ENCODE measurements at regions not wholly inside any gene's neighbourhood (a gene's known extent, or its start where the extent isn't known, plus 50 kb on each side); places are given as distances from the start of the nearest gene placed in this dataset.
A peak's percentile ranks its signal among the peaks of the same experiment; 100 is the strongest.

DNA sequence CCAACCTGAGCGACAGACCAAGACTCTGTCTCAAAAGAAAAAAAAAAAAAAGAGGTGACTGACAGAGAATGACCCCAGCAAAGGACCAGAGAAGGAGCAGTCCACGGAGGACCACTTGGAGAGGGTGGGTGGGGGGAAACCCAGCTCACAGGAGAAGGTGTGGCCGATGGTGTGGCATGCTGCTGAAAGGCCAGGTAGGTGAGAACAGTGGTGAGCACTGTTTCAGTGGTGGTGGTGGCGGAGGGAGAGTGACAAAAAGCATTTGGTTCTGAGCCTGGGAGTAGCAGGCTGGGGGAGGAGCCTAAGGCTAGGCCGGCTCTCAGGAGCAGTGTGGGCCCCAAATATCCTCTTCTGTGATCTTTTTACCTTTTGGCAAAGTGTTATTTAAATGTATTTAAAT lies 63.8 kb downstream of the IRF2BPL start:
- H3K4me3 ChIP-seq: no peak overlapping the region
- H3K9me3 ChIP-seq: no peaks in the 10 kb centered on the region
- intact Hi-C loops (cut with DNase I; ENCODE audit: low total_unique reads): no loop called here
- DNase-seq (ENCODE audit: low spot score in 2 of 2): no peak
- H3K27me3 ChIP-seq: no peaks in the 10 kb centered on the region
- peak overlapping the region; percentile 5 to 60 for H3K27ac ChIP-seq
- no peaks in the 10 kb centered on the region for H3K36me3 ChIP-seq
- TF ChIP-seq, protein P1, sequence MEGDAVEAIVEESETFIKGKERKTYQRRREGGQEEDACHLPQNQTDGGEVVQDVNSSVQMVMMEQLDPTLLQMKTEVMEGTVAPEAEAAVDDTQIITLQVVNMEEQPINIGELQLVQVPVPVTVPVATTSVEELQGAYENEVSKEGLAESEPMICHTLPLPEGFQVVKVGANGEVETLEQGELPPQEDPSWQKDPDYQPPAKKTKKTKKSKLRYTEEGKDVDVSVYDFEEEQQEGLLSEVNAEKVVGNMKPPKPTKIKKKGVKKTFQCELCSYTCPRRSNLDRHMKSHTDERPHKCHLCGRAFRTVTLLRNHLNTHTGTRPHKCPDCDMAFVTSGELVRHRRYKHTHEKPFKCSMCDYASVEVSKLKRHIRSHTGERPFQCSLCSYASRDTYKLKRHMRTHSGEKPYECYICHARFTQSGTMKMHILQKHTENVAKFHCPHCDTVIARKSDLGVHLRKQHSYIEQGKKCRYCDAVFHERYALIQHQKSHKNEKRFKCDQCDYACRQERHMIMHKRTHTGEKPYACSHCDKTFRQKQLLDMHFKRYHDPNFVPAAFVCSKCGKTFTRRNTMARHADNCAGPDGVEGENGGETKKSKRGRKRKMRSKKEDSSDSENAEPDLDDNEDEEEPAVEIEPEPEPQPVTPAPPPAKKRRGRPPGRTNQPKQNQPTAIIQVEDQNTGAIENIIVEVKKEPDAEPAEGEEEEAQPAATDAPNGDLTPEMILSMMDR (IDR thresholded peaks at IDR 0.05): no peak
- TF ChIP-seq POLR2A (IDR thresholded peaks at IDR 0.05) (no peak), POLR2AphosphoS5 (IDR thresholded peaks at IDR 0.05) (no peak)
- H3K4me1 ChIP-seq: peaks cover 0 to 6% of the 10 kb centered on the region in 2 donors

DNA sequence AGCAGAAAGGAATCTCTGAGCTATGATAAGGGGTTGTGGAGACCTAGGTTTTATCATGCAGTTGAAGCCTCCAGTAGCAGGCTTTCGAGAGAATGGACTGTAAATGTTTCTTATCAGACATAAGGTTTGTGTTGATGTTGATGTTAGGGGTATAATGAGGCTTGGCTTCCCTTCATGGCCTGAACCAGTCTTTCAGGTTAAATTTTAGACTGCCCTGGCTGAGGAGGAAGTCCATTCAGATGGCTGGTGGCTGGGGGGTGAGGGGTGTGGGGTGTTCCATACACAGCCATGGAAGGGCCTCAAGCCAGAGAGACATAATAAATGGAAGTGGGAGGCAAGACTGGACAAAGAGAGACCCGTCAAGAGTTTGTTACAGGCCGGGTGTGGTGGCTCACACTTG lies 65.1 kb downstream of the IRF2BPL start:
- H3K9me3 ChIP-seq: no peaks in the 10 kb centered on the region
- no peak for DNase-seq (ENCODE audit: low spot score in 2 of 2)
- intact Hi-C loops (cut with DNase I; ENCODE audit: low total_unique reads): no loop called here
- no peaks in the 10 kb centered on the region for H3K27me3 ChIP-seq
- TF ChIP-seq, protein P1 (IDR thresholded peaks at IDR 0.05): no peak
- no peak for TF ChIP-seq POLR2A (IDR thresholded peaks at IDR 0.05)
- H3K27ac ChIP-seq: peak overlapping the region in 1 of 2 donors; percentile 33
- H3K4me1 ChIP-seq: peaks cover 0 to 6% of the 10 kb centered on the region in 2 donors
- H3K36me3 ChIP-seq: no peaks in the 10 kb centered on the region
- H3K4me3 ChIP-seq: no peak overlapping the region

DNA sequence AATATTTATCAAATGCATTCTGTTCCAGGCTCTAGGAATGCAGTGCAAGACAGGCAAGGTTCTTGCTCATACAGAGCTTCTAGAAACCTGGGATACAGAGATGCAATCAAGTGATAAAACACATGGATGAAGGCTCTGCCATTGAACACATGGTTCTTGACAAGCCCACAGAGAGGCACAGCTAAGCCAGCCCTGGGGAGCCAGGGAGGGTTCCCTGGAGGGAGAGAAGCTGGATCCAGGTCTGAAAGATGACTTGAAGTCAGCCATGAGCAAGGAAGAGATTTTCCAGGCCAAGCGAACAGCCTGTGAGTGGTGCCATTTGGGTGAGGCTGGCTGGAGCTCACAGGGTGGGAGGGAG lies 66.2 kb downstream of the IRF2BPL start:
- Histone ChIP-seq H3K4me1 (peaks cover 0 to 6% of the 10 kb centered on the region in 2 donors), H3K4me3 (peak overlapping the region; percentile 46 to 59 (median 55)), H3K9me3 (no peaks in the 10 kb centered on the region), H3K27me3 (no peaks in the 10 kb centered on the region), H3K27ac (peak overlapping the region; percentile 88 to 91), H3K36me3 (no peaks in the 10 kb centered on the region)
- TF ChIP-seq POLR2A (IDR thresholded peaks at IDR 0.05) (no peak), POLR2AphosphoS5 (IDR thresholded peaks at IDR 0.05) (no peak)
- TF ChIP-seq, protein P1 (IDR thresholded peaks at IDR 0.05): no peak
- no peak for DNase-seq (ENCODE audit: low spot score in 2 of 2)
- intact Hi-C loops (cut with DNase I; ENCODE audit: low total_unique reads): no loop called here

DNA sequence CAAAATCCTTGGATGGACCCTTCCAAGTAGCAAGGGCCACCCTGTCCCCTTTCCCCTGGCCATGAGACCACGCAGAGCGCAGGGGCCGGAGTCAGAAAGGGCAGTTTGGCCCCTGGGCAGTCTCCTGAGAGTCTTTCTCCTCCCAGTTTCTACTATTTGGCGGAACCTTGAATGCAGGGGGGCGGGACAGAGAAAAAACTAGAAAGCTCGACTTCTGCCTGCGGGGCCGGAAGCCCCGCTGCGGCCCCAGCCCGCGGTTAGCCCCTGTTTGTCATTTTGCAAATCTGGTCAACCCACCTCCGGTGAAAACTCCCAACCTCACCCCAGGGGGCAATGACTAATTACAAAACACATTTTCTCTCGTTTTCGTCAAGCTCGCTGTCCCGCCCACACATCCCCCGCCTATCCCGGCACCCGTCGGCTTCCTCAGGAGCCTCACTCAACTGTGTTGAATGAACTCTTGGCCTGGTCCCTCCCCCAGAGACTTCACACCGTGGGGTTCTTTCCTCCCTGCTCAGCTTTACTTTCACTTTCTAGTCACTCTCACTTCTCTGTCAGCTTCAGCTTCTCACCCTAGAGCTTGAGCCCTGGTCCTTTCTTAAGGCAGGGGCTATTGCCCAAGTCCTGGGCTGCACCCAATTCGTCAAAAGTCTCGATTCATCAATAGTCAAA lies 66.7 kb downstream of the IRF2BPL start:
- peak in 1 of 3 donors; percentile 20 for TF ChIP-seq POLR2AphosphoS5 (IDR thresholded peaks at IDR 0.05)
- TF ChIP-seq POLR2A (IDR thresholded peaks at IDR 0.05): no peak
- Histone ChIP-seq H3K4me3 (peak overlapping the region; percentile 46 to 59 (median 55)), H3K27ac (peak overlapping the region; percentile 88 to 91), H3K27me3 (no peaks in the 10 kb centered on the region), H3K4me1 (peaks cover 0 to 6% of the 10 kb centered on the region in 2 donors), H3K36me3 (no peaks in the 10 kb centered on the region), H3K9me3 (no peaks in the 10 kb centered on the region)
- peak; percentile 77 to 83 for DNase-seq (ENCODE audit: low spot score in 2 of 2)
- intact Hi-C loops (cut with DNase I; ENCODE audit: low total_unique reads): no loop called here

DNA sequence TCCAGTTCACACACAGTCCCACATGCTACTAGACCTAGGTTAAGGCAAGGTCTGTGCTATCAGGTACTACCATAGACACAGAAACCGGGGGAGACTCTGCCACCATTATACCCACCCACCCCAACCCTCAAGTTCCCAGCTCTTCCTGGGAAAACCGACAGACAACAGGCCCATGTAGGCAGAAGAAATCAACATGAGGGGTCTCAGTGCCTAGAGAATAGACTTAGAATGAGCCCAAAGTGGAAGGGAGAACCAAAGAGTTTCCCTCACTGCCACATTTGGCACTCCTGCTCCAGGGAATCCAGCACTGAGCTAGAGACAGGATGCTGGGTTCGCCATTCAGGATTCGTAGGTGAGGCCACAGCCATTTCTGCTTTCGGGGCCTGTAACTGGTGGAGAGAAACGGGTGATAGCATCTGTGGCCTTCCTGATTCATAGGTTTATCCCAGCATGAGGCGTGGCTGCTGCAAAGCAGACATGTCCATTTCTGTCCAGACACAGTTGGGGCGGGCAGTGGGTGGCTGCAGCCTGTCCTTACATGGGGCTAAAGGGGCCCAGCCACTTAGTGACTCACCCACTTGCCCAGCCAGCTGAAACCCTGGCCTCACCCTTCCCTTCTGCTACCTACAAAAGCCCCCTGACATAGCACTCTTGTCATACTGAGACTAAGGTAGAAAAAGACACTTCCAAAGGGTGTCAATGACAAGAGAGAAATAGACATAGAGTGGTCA lies 69.4 kb downstream of the IRF2BPL start:
- Histone ChIP-seq H3K9me3 (no peaks in the 10 kb centered on the region), H3K4me1 (peaks cover 11 to 25% of the 10 kb centered on the region in 2 donors), H3K27ac (peak overlapping the region; percentile 85 to 88), H3K27me3 (no peaks in the 10 kb centered on the region), H3K4me3 (no peak overlapping the region), H3K36me3 (no peaks in the 10 kb centered on the region)
- DNase-seq (ENCODE audit: low spot score in 2 of 2): peak in 1 of 2 donors; percentile 66
- intact Hi-C loops (cut with DNase I; ENCODE audit: low total_unique reads): no loop called here
- TF ChIP-seq POLR2A (IDR thresholded peaks at IDR 0.05) (no peak), POLR2AphosphoS5 (IDR thresholded peaks at IDR 0.05) (no peak)
- TF ChIP-seq, protein P1 (IDR thresholded peaks at IDR 0.05): no peak
